CD4-positive, alpha-beta memory T cell (primary cell): ENCODE measurements at regions not wholly inside any gene's neighbourhood (a gene's known extent, or its start where the extent isn't known, plus 50 kb on each side); places are given as distances from the start of the nearest gene placed in this dataset.

Experiments
- CTCF ChIA-PET: fragments of 350-600 bp; sonication (Branson Sonifier 250); formaldehyde crosslinking; loops from one replicate; lab custom pipeline; 2021; ENCODE audit warnings: inconsistent platforms; ENCODE audit not compliant: partially characterized antibody; lab: Charles Lee
- POLR2A ChIA-PET: fragments of 350-600 bp; sonication (Branson Sonifier 250); formaldehyde crosslinking; loops from one replicate; lab custom pipeline; 2021; ENCODE audit not compliant: partially characterized antibody; lab: Charles Lee
- DNase-seq, 5 donors: peaks; one replicate each; pipeline versions ENCODE4 v3.0.0 to v3.0.0-alpha.2; 2020 to 2022; ENCODE audit warnings: mixed read lengths in 1 of 5
- H3K27ac ChIP-seq: one replicate; pipeline ENCODE4 v1.7.0; 2013; ENCODE audit warnings: low read depth, low read length
- H3K27me3 ChIP-seq: 2 replicates; pipeline ENCODE4 v1.7.0; 2013; ENCODE audit warnings: mild to moderate bottlenecking, low read length, moderate library complexity; ENCODE audit not compliant: insufficient read depth
- H3K36me3 ChIP-seq: 2 replicates; pipeline ENCODE4 v1.7.0; 2013; ENCODE audit warnings: mild to moderate bottlenecking, low read length, moderate library complexity; ENCODE audit not compliant: insufficient read depth
- H3K4me1 ChIP-seq: 2 replicates; pipeline ENCODE4 v1.7.0; 2013; ENCODE audit warnings: mild to moderate bottlenecking, low read length, moderate library complexity; ENCODE audit not compliant: insufficient read depth
- H3K4me3 ChIP-seq, 2 donors: one replicate each; pipeline ENCODE4 v1.7.0; 2013; ENCODE audit warnings: low read length in 2 of 2, mild to moderate bottlenecking in 1 of 2
- H3K9me3 ChIP-seq, 2 donors: one replicate each; pipeline ENCODE4 v1.7.0; 2013; ENCODE audit warnings: low read length in 2 of 2, control low read depth in 1 of 2; ENCODE audit not compliant: control insufficient read depth in 1 of 2
- H3K27ac Mint-ChIP-seq, 7 donors: one replicate each; pipeline ENCODE4 v1.8.0; 2020 to 2021; ENCODE audit warnings: mixed read lengths in 7 of 7, mild to moderate bottlenecking in 6 of 7, inconsistent platforms in 3 of 7, moderate library complexity in 3 of 7
- H3K27me3 Mint-ChIP-seq, 2 donors: one replicate each; pipeline ENCODE4 v1.8.0; 2020 to 2021; ENCODE audit warnings: mixed read lengths in 2 of 2
- H3K36me3 Mint-ChIP-seq, 2 donors: one replicate each; pipeline ENCODE4 v1.8.0; 2020 to 2021; ENCODE audit warnings: mixed read lengths in 2 of 2, inconsistent platforms in 1 of 2, mild to moderate bottlenecking in 1 of 2
- H3K4me1 Mint-ChIP-seq, 4 donors: one replicate each; pipeline ENCODE4 v1.8.0; 2020 to 2021; ENCODE audit warnings: mixed read lengths in 4 of 4, mild to moderate bottlenecking in 1 of 4
- H3K4me3 Mint-ChIP-seq, 8 donors: one replicate each; pipeline ENCODE4 v1.8.0; 2020 to 2021; ENCODE audit warnings: mixed read lengths in 8 of 8, mild to moderate bottlenecking in 7 of 8, moderate library complexity in 6 of 8, inconsistent platforms in 3 of 8
- H3K9me3 Mint-ChIP-seq, 8 donors: one replicate each; pipeline ENCODE4 v1.8.0; 2020 to 2021; ENCODE audit warnings: mixed read lengths in 8 of 8, mild to moderate bottlenecking in 5 of 8, inconsistent platforms in 3 of 8, moderate library complexity in 1 of 8
- intact Hi-C: fragments of 100-400 bp; cut with micrococcal nuclease; formaldehyde crosslinking; loops from one replicate; pipeline ENCODE4 v1.15.1; 2023

DNA sequence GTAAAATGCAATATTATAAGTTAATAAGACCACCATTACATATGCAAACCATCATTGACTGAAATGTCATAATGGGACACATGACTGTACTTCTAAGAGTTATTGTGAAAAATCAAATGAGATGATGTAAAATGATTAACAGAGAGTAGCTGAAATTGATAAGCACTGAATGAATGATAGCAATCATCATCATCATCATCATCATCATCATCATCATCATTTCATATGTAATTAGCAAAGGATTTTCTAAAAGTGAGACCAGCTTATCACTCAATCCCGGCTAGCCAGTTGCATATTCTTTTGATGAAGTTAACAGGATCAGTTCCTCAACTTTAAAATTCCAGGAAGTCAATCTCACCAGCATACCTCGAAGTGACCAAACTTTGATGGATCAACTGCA, 650.3 kb upstream of the KLF4 start:
- Histone ChIP-seq H3K27me3 (no peaks in the 10 kb centered on the region), H3K36me3 (no peaks in the 10 kb centered on the region), H3K9me3 (no peaks in the 10 kb centered on the region), H3K4me3 (no peak overlapping the region), H3K27ac (no peak overlapping the region), H3K4me1 (no peaks in the 10 kb centered on the region)
- intact Hi-C loops, result no loop called here
- Mint-ChIP-seq H3K9me3 (peaks cover 0 to 4% (median 0%) of the 10 kb centered on the region in 8 donors), H3K4me3 (no peak overlapping the region), H3K27me3 (no peaks in the 10 kb centered on the region), H3K4me1 (no peaks in the 10 kb centered on the region), H3K36me3 (no peaks in the 10 kb centered on the region), H3K27ac (no peak overlapping the region)
- ChIA-PET CTCF (no interaction called here), POLR2A (no interaction called here)
- DNase-seq, result no peak

DNA sequence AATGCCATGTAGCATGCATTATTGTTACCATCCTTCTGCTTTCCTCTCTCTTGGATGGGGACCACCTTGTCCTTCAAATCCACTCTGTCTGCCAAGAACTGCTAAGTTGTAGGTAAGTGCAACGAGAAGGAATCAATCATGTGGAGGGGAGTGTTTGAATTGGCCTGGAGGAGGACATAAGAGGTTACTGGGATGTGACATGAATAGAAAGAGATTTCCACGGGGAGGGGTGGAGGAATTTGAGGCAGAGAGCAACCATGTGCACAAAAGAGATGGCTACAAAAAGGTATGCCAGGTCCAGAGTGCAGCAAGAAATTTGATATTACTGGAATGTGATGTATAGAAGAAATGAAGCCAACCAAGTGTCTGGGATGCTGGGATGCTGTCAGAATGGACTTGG, 648.9 kb upstream of the KLF4 start:
- Histone ChIP-seq H3K4me1 (no peaks in the 10 kb centered on the region), H3K9me3 (no peaks in the 10 kb centered on the region), H3K36me3 (no peaks in the 10 kb centered on the region), H3K27me3 (no peaks in the 10 kb centered on the region), H3K27ac (no peak overlapping the region), H3K4me3 (no peak overlapping the region)
- intact Hi-C loops, result no loop called here
- Mint-ChIP-seq H3K9me3 (peaks cover 0 to 4% (median under 1%) of the 10 kb centered on the region in 8 donors), H3K27me3 (no peaks in the 10 kb centered on the region), H3K27ac (no peak overlapping the region), H3K4me3 (no peak overlapping the region), H3K36me3 (no peaks in the 10 kb centered on the region), H3K4me1 (no peaks in the 10 kb centered on the region)
- CTCF ChIA-PET, result no interaction called here
- DNase-seq, result no peak
- POLR2A ChIA-PET, result no interaction called here

DNA sequence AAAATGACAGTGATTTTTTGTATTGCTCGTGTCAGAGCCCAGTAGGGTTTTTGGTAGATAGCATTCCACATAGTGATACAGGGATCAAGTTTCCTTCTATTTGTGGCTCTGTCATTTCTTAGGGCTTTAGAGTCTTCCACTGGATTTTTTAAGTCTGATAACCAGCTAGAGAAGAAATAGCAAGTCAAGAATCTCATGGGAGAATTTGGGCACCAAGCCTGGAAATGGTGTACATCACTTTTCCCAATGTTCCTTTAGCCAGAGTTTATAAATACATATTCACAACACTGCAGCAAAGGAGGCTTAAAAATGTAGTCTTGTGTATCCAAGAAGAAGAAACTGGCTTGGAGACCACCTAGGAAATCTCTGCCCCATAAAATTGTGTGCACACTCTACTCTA, 647.1 kb upstream of the KLF4 start:
- no peak for DNase-seq
- CTCF ChIA-PET, result no interaction called here
- Mint-ChIP-seq H3K27ac (no peak overlapping the region), H3K27me3 (no peaks in the 10 kb centered on the region), H3K4me1 (no peaks in the 10 kb centered on the region), H3K36me3 (no peaks in the 10 kb centered on the region), H3K4me3 (no peak overlapping the region), H3K9me3 (peaks cover 0 to 4% (median under 1%) of the 10 kb centered on the region in 8 donors)
- Histone ChIP-seq H3K27ac (no peak overlapping the region), H3K9me3 (no peaks in the 10 kb centered on the region), H3K4me1 (no peaks in the 10 kb centered on the region), H3K27me3 (no peaks in the 10 kb centered on the region), H3K4me3 (no peak overlapping the region), H3K36me3 (no peaks in the 10 kb centered on the region)
- POLR2A ChIA-PET, result no interaction called here
- intact Hi-C loops, result no loop called here

DNA sequence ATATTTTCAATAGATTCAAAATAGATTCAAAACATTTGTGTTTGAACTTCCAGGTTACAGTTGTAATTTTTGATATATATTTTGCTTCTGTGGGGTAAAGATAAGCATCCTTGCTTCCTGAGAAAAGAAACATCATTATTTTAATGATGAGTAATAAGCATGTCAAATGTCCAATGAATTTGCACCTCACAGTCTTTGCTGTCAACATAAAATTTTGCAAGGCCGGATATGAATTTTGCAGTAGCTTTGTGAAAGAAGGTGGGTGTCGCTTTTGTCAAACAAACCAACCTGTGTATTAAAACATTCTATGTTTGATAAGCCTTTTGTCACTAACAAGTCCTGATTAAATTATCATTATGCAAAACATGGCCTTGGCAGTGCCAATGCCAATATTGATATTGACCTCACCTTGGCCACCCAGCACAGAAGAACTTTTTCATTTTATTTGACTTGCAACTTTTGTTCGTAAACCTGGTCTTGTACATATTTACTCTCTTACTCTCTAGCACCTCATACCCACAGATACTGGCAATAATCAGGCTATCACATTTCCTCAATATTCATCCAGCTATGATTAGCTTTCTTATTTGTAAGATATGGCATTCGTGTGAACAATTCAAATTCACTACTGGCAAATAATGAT, 645.0 kb upstream of the KLF4 start:
- Mint-ChIP-seq H3K36me3 (no peaks in the 10 kb centered on the region), H3K9me3 (peaks cover 0 to 2% (median under 1%) of the 10 kb centered on the region in 8 donors), H3K27me3 (no peaks in the 10 kb centered on the region), H3K4me1 (no peaks in the 10 kb centered on the region), H3K4me3 (no peak overlapping the region), H3K27ac (no peak overlapping the region)
- no peaks in the 10 kb centered on the region for H3K27me3 ChIP-seq
- H3K4me3 ChIP-seq, result no peak overlapping the region
- ChIA-PET CTCF (no interaction called here), POLR2A (no interaction called here)
- H3K27ac ChIP-seq, result no peak overlapping the region
- H3K9me3 ChIP-seq, result no peaks in the 10 kb centered on the region
- no peak for DNase-seq
- H3K36me3 ChIP-seq, result no peaks in the 10 kb centered on the region
- intact Hi-C loops, result no loop called here
- H3K4me1 ChIP-seq, result no peaks in the 10 kb centered on the region

DNA sequence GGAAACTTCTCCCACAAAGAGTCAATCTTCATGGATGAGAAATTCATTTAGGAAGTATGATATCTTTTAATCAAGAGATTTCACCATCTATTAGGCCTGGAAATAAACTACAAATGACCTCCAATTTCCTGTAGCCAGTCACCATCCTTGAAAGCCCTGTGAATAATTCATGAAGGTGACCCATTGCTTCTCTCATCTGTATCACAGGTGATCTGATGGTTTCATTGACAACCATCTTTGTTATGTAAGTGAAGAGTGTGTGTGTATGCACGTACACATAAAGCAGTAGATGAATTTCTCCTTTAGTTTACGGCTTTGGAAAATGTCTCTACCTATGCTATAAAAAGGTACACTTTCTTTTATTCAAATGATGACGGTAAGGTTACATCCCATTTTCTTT, 644.1 kb upstream of the KLF4 start:
- Mint-ChIP-seq H3K27ac (no peak overlapping the region), H3K4me1 (no peaks in the 10 kb centered on the region), H3K9me3 (peaks cover 0 to 5% (median under 1%) of the 10 kb centered on the region in 8 donors), H3K4me3 (no peak overlapping the region), H3K27me3 (no peaks in the 10 kb centered on the region), H3K36me3 (no peaks in the 10 kb centered on the region)
- H3K27ac ChIP-seq, result no peak overlapping the region
- no peaks in the 10 kb centered on the region for H3K9me3 ChIP-seq
- intact Hi-C loops, result no loop called here
- H3K36me3 ChIP-seq, result no peaks in the 10 kb centered on the region
- no peak for DNase-seq
- CTCF ChIA-PET, result no interaction called here
- POLR2A ChIA-PET, result no interaction called here
- no peaks in the 10 kb centered on the region for H3K4me1 ChIP-seq
- no peaks in the 10 kb centered on the region for H3K27me3 ChIP-seq
- H3K4me3 ChIP-seq, result no peak overlapping the region

DNA sequence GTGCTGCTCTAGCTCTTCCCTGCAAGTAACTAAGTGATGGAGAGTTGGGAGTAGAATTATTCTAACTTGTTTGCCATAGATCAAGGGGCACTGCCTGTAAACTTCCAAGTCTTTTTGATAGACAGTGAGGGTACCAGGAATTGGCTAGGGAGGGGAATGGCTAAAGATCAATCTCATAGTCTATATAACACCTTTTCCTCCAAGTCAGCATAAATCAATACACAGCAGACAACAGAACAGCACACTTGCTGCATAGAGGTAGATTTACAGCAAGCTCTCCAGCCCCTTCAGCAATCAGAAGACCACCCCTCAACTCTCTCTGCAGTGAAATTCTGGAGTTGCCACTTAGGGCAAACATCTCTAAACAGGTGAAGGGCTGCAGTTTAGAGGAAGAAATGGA, 643.5 kb upstream of the KLF4 start:
- Mint-ChIP-seq H3K36me3 (no peaks in the 10 kb centered on the region), H3K4me1 (no peaks in the 10 kb centered on the region), H3K4me3 (no peak overlapping the region), H3K27ac (no peak overlapping the region), H3K9me3 (peaks cover 0 to 5% (median 0%) of the 10 kb centered on the region in 8 donors), H3K27me3 (no peaks in the 10 kb centered on the region)
- Histone ChIP-seq H3K9me3 (no peaks in the 10 kb centered on the region), H3K36me3 (no peaks in the 10 kb centered on the region), H3K4me3 (no peak overlapping the region), H3K4me1 (no peaks in the 10 kb centered on the region), H3K27ac (no peak overlapping the region), H3K27me3 (no peaks in the 10 kb centered on the region)
- ChIA-PET CTCF (no interaction called here), POLR2A (no interaction called here)
- no peak for DNase-seq
- intact Hi-C loops, result no loop called here

DNA sequence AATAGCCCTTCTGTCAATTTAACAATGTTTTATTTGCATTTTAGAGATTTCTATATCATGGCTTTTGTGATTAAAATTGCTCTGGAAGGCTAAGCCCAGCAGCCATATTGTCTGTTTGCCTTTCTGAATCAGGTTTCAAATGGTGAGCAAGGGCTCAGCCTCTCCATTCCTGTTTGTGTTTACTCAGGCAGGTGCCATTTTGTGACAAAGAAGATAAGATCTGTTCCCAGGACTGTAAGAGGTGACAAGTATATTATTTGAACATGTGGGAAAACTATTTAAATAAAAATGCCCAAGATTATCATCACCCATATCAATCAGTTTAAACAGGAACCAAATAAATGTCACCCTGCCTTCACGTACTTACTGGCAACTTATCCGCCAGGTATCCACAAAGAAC, 641.3 kb upstream of the KLF4 start:
- CTCF ChIA-PET, result no interaction called here
- H3K4me3 ChIP-seq, result no peak overlapping the region
- no peak overlapping the region for H3K27ac ChIP-seq
- H3K9me3 ChIP-seq, result no peaks in the 10 kb centered on the region
- H3K36me3 ChIP-seq, result no peaks in the 10 kb centered on the region
- Mint-ChIP-seq H3K36me3 (no peaks in the 10 kb centered on the region), H3K9me3 (peaks cover 0 to 5% (median 0%) of the 10 kb centered on the region in 8 donors), H3K27ac (no peak overlapping the region), H3K4me3 (no peak overlapping the region), H3K27me3 (no peaks in the 10 kb centered on the region), H3K4me1 (no peaks in the 10 kb centered on the region)
- POLR2A ChIA-PET, result no interaction called here
- intact Hi-C loops, result no loop called here
- no peaks in the 10 kb centered on the region for H3K4me1 ChIP-seq
- no peaks in the 10 kb centered on the region for H3K27me3 ChIP-seq
- no peak for DNase-seq

DNA sequence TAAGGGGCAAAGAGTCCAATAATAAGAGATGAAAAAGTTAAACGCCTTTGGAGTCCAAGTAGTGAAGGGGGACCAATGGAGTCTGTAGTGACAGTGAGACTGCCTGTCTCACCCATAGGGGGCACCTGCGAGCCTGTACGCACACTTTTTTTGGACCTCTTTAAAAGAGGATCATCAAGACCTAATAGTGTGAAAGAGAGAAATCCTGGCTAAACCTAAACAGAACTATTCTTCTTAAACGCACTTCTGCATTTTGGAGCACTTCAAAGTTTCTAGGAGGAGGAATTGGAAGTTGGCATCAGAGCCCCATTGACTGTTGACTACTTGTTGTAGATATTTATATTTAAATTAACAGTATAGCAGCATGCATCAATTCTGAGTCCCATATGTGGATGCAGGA, 636.1 kb upstream of the KLF4 start:
- Histone ChIP-seq H3K4me1 (no peaks in the 10 kb centered on the region), H3K27me3 (no peaks in the 10 kb centered on the region), H3K36me3 (no peaks in the 10 kb centered on the region), H3K9me3 (no peaks in the 10 kb centered on the region), H3K4me3 (no peak overlapping the region), H3K27ac (no peak overlapping the region)
- H3K27ac Mint-ChIP-seq, result no peak overlapping the region
- H3K36me3 Mint-ChIP-seq, result no peaks in the 10 kb centered on the region
- ChIA-PET CTCF (no interaction called here), POLR2A (no interaction called here)
- peaks cover 2 to 10% (median 3%) of the 10 kb centered on the region in 8 donors for H3K9me3 Mint-ChIP-seq
- H3K27me3 Mint-ChIP-seq, result no peaks in the 10 kb centered on the region
- intact Hi-C loops, result no loop called here
- H3K4me3 Mint-ChIP-seq, result no peak overlapping the region
- no peaks in the 10 kb centered on the region for H3K4me1 Mint-ChIP-seq
- DNase-seq, result no peak
